ENCODE measurements at regions not wholly inside any gene's neighbourhood (a gene's known extent, or its start where the extent isn't known, plus 50 kb on each side); places are given as distances from the start of the nearest gene placed in this dataset.

DNA sequence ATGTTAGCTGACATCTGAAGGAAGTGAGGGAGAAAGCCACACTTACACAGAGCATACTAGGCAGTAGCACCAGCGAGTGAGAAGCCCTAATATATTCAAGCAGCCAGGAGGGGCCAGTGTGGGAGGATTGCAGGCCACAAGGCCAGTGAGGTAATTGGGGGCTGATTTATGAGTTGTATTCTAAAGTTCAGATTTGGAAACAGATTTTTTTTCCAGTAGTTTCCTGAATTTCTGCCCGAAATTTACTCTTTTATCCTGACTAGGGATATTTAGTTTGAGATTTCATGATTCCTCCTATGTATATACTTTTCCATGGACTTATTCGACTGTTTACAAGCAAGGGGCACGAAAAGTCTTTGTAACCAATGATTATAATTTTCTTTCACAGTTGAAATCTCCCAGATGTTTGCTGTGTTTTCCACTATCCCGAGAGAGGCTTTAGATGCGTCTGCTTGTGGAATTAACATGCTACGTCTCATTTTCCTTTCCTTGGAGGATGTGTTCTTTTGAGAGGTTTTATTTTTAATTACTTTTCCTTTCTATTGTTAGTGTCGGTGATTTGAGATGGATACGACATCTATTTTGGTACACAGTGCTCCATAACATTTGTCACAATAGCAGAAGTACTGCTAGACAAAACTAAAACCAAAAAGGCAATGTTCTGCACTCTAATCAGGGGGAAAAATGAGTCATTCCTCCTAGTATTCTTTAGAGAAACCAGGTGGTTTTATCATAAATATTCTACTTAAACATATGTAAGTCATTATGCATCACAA, 356.3 kb upstream of the HSF2 start:
- TF ChIP-seq, protein P1, sequence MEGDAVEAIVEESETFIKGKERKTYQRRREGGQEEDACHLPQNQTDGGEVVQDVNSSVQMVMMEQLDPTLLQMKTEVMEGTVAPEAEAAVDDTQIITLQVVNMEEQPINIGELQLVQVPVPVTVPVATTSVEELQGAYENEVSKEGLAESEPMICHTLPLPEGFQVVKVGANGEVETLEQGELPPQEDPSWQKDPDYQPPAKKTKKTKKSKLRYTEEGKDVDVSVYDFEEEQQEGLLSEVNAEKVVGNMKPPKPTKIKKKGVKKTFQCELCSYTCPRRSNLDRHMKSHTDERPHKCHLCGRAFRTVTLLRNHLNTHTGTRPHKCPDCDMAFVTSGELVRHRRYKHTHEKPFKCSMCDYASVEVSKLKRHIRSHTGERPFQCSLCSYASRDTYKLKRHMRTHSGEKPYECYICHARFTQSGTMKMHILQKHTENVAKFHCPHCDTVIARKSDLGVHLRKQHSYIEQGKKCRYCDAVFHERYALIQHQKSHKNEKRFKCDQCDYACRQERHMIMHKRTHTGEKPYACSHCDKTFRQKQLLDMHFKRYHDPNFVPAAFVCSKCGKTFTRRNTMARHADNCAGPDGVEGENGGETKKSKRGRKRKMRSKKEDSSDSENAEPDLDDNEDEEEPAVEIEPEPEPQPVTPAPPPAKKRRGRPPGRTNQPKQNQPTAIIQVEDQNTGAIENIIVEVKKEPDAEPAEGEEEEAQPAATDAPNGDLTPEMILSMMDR (IDR thresholded peaks at IDR 0.05): no peak
- TF ChIP-seq POLR2A (IDR thresholded peaks at IDR 0.05): no peak
- TF ChIP-seq EP300 (IDR thresholded peaks at IDR 0.05): no peak

Measured in tibial nerve (tissue), 4 donors.